A549 (cell line): ENCODE measurements at regions not wholly inside any gene's neighbourhood (a gene's known extent, or its start where the extent isn't known, plus 50 kb on each side); places are given as distances from the start of the nearest gene placed in this dataset.
A peak's percentile ranks its signal among the peaks of the same experiment; 100 is the strongest.

Experiments
- ATAC-seq, 2 experiments: fragments of 200-7000 bp in 1 of 2; fragments of >200 bp in 1 of 2; cut with Nextera tagmentation in 1 of 2; cut with Tn5 transposase in 1 of 2; 3 replicates each; pipeline versions ENCODE4 v1.8.0 to v1.9.1; 2018 to 2020; ENCODE audit warnings: mild to moderate bottlenecking in 1 of 2, moderate library complexity in 1 of 2
- CTCF ChIA-PET: fragments of 300-600 bp; sonication (Branson Sonifier 250); formaldehyde crosslinking; extraction: SDS; loops from one replicate; lab custom pipeline; 2021; ENCODE audit warnings: antibody characterized with exemption, inconsistent platforms; lab: Yijun Ruan, JAX
- POLR2A ChIA-PET: fragments of 350-600 bp; formaldehyde crosslinking; extraction: SDS; loops from one replicate; lab custom pipeline; 2021; ENCODE audit warnings: antibody characterized with exemption, inconsistent platforms; lab: Yijun Ruan, JAX
- DNase-seq, 2 experiments: peaks; one replicate each; pipeline versions ENCODE4 v3.0.0 to v3.0.0-alpha.2; 2011 to 2016; ENCODE audit warnings: low read depth in 1 of 2, low spot score in 1 of 2
- FAIRE-seq: peaks from 2 replicates; lab custom pipeline; 2011; peaks lifted over from hg19 to GRCh38; lab: Jason Lieb, UNC
- H3K27ac ChIP-seq, 2 experiments: fragments of >200 bp; sonication (Bioruptor Twin); formaldehyde crosslinking; 3 replicates each; pipeline ENCODE4 v1.5.1; 2016 to 2017
- H3K4me1 ChIP-seq: fragments of >200 bp; sonication (Bioruptor Twin); formaldehyde crosslinking; 3 replicates; pipeline ENCODE4 v1.6.1; 2016
- H3K4me2 ChIP-seq: fragments of >200 bp; sonication (Bioruptor Twin); formaldehyde crosslinking; 3 replicates; pipeline ENCODE4 v1.6.1; 2016
- H3K4me3 ChIP-seq: fragments of >200 bp; sonication (Bioruptor Twin); formaldehyde crosslinking; 3 replicates; pipeline ENCODE4 v1.5.1; 2016
- H3K9me3 ChIP-seq: fragments of >200 bp; sonication (Bioruptor Twin); formaldehyde crosslinking; 3 replicates; pipeline ENCODE4 v1.6.1; 2016
- BCL3 ChIP-seq: fragments of >200 bp; sonication (Bioruptor Twin); formaldehyde crosslinking; IDR thresholded peaks from 3 replicates; pipeline ENCODE4 v1.6.1; 2016
- CEBPB ChIP-seq, 2 experiments: fragments of >200 bp in 1 of 2; sonication (Bioruptor Twin) in 1 of 2; formaldehyde crosslinking in 1 of 2; IDR thresholded peaks; 2 replicates each; pipeline ENCODE4 v1.6.1; 2012 to 2016
- CHD2 ChIP-seq: fragments of 150-350 bp; IDR thresholded peaks from 2 replicates; pipeline ENCODE4 v1.6.1; 2014; ENCODE audit warnings: low read length; ENCODE audit not compliant: partially characterized antibody
- EHMT2 ChIP-seq: fragments of 200-600 bp; sonication (generic); IDR thresholded peaks from 2 replicates; pipeline ENCODE4 v1.6.1; 2016; ENCODE audit warnings: antibody characterized with exemption, low read depth, mild to moderate bottlenecking, moderate library complexity
- EP300 ChIP-seq, 2 experiments: fragments of >200 bp; sonication (Bioruptor Twin); formaldehyde crosslinking; IDR thresholded peaks; 2 replicates in 1 of 2; 3 replicates in 1 of 2; pipeline ENCODE4 v1.6.1; 2016 to 2017
- ESRRA ChIP-seq: fragments of 150-350 bp; IDR thresholded peaks from 2 replicates; pipeline ENCODE4 v1.6.1; 2014; ENCODE audit warnings: mild to moderate bottlenecking, low read length, borderline replicate concordance
- FOSL2 ChIP-seq, 2 experiments: fragments of 450-650 bp in 1 of 2; fragments of >200 bp in 1 of 2; sonication (Bioruptor Twin) in 1 of 2; formaldehyde crosslinking; IDR thresholded peaks; 2 replicates each; pipeline versions ENCODE4 v1.5.0 to v1.6.1; 2016 to 2020; ENCODE audit warnings: mild to moderate bottlenecking in 1 of 2, moderate library complexity in 1 of 2
- HDAC2 ChIP-seq: fragments of 200-600 bp; sonication (generic); IDR thresholded peaks from 2 replicates; pipeline ENCODE4 v1.6.1; 2016
- HES2 ChIP-seq: fragments of >200 bp; sonication (Bioruptor Twin); formaldehyde crosslinking; IDR thresholded peaks from 2 replicates; pipeline ENCODE4 v1.6.1; 2016
- HEYL ChIP-seq: fragments of 250-450 bp; sonication (Bioruptor Pico); IDR thresholded peaks from 2 replicates; pipeline ENCODE4 v1.8.0; 2021; ENCODE audit warnings: mild to moderate bottlenecking, moderate library complexity
- HMGXB4 ChIP-seq: fragments of 250-450 bp; sonication (Bioruptor Pico); IDR thresholded peaks from 2 replicates; pipeline ENCODE4 v1.5.0; 2021; ENCODE audit warnings: mild to moderate bottlenecking, moderate library complexity, borderline replicate concordance
- HOXA7 ChIP-seq: fragments of 250-450 bp; sonication (Bioruptor Pico); IDR thresholded peaks from 2 replicates; pipeline ENCODE4 v1.5.0; 2020; ENCODE audit warnings: mild to moderate bottlenecking, moderate library complexity
- HOXB13 ChIP-seq: fragments of 250-450 bp; sonication (Bioruptor Pico); IDR thresholded peaks from 2 replicates; pipeline ENCODE4 v1.5.0; 2020; ENCODE audit warnings: low read depth, mild to moderate bottlenecking, moderate library complexity
- HOXB5 ChIP-seq: fragments of 250-450 bp; sonication (Bioruptor Pico); IDR thresholded peaks from 2 replicates; pipeline ENCODE4 v1.5.0; 2020; ENCODE audit warnings: mild to moderate bottlenecking, moderate library complexity
- JUN ChIP-seq, 2 experiments: fragments of >200 bp; sonication (Bioruptor Twin); formaldehyde crosslinking; IDR thresholded peaks; 2 replicates in 1 of 2; 3 replicates in 1 of 2; pipeline ENCODE4 v1.6.1; 2016 to 2017
- KDM1A ChIP-seq: fragments of 200-600 bp; sonication (generic); IDR thresholded peaks from 2 replicates; pipeline ENCODE4 v1.6.1; 2016; ENCODE audit warnings: low read depth, mild to moderate bottlenecking
- KDM5A ChIP-seq: fragments of 200-600 bp; sonication (generic); IDR thresholded peaks from 2 replicates; pipeline ENCODE4 v1.6.1; 2016; ENCODE audit warnings: antibody characterized with exemption, mild to moderate bottlenecking
- MAX ChIP-seq: IDR thresholded peaks from 2 replicates; pipeline ENCODE4 v1.6.1; 2012
- MAZ ChIP-seq: fragments of 150-350 bp; IDR thresholded peaks from 2 replicates; pipeline ENCODE4 v1.6.1; 2014; ENCODE audit warnings: antibody characterized with exemption, low read depth, low read length, borderline replicate concordance
- MYC ChIP-seq: IDR thresholded peaks from 2 replicates; pipeline ENCODE4 v1.6.1; 2012; ENCODE audit warnings: mild to moderate bottlenecking, inconsistent platforms, low read length, improper control_type of control experiment, borderline replicate concordance
- NFE2L2 ChIP-seq: fragments of 150-350 bp; conservative IDR thresholded peaks from 2 replicates; pipeline ENCODE4 v1.6.1; 2014; ENCODE audit warnings: low read length
- NPAS2 ChIP-seq: fragments of 250-450 bp; sonication (Bioruptor Pico); IDR thresholded peaks from 2 replicates; pipeline ENCODE4 v1.8.0; 2022; ENCODE audit warnings: mild to moderate bottlenecking, moderate library complexity, borderline replicate concordance
- NR3C1 ChIP-seq: fragments of >200 bp; sonication (Bioruptor Twin); formaldehyde crosslinking; IDR thresholded peaks from 3 replicates; pipeline ENCODE4 v1.6.1; 2017
- PBX3 ChIP-seq: IDR thresholded peaks from 2 replicates; pipeline ENCODE4 v1.6.1; 2012
- POLR2A ChIP-seq: IDR thresholded peaks from 2 replicates; pipeline ENCODE4 v1.6.1; 2012; ENCODE audit warnings: mild to moderate bottlenecking, low read length
- RARB ChIP-seq: fragments of 250-450 bp; sonication (Bioruptor Pico); IDR thresholded peaks from 2 replicates; pipeline ENCODE4 v1.8.0; 2021; ENCODE audit warnings: mild to moderate bottlenecking, moderate library complexity
- TFCP2L1 ChIP-seq: fragments of 250-450 bp; sonication (Bioruptor Pico); IDR thresholded peaks from 2 replicates; pipeline ENCODE4 v1.5.0; 2021; ENCODE audit warnings: mild to moderate bottlenecking
- ZNF302 ChIP-seq: fragments of 250-450 bp; sonication (Bioruptor Pico); IDR thresholded peaks from 2 replicates; pipeline ENCODE4 v1.9.0; 2021; ENCODE audit warnings: inconsistent platforms, mild to moderate bottlenecking, moderate library complexity
- WGBS: methylation state at CpG from one replicate; pipeline ENCODE4 v1.1.6; 2017; ENCODE audit errors: missing lambda C conversion rate; 5-methylcytosine and 5-hydroxymethylcytosine counted together

- Histone ChIP-seq H3K4me2 (no peak overlapping the region), H3K9me3 (no peaks in the 10 kb centered on the region), H3K4me1 (no peaks in the 10 kb centered on the region), H3K4me3 (no peak overlapping the region), H3K27ac (no peak overlapping the region)
- TF ChIP-seq NFE2L2 = no peak
- no peak for TF ChIP-seq CHD2
- TF ChIP-seq HOXB13 (CRISPR knock-in tag) = no peak
- TF ChIP-seq KDM5A = no peak
- no peak for TF ChIP-seq HMGXB4 (CRISPR knock-in tag)
- TF ChIP-seq EP300 (IDR thresholded peaks at IDR 0.05) = no peak
- no peak for TF ChIP-seq MAZ
- TF ChIP-seq BCL3 = no peak
- ChIA-PET POLR2A (no interaction called here), CTCF (interaction anchor here (1.3 kb wide), 3 partner anchors 8 to 368 kb away, joined by 3 to 4 read pairs (median 3); partner anchors contain the start of gene ZMIZ1)
- ATAC-seq (no peak), FAIRE-seq (no peak), DNase-seq (peak in 1 of 2 experiments; percentile 5)
These were observed 368.4 kb upstream of the ZMIZ1 start for GRCh38 chr10:78700413-78700812.

- ChIA-PET CTCF (interaction anchor here (1.3 kb wide), 3 partner anchors 8 to 368 kb away, joined by 3 to 4 read pairs (median 3); partner anchors contain the start of gene ZMIZ1), POLR2A (no interaction called here)
- DNase-seq = no peak
- no peak for FAIRE-seq
- ATAC-seq = no peak
- Histone ChIP-seq H3K4me1 (no peaks in the 10 kb centered on the region), H3K4me2 (no peak overlapping the region), H3K27ac (no peak overlapping the region), H3K9me3 (no peaks in the 10 kb centered on the region), H3K4me3 (no peak overlapping the region)
- WGBS = 78% methylated on average over 2 of the region's 2 CpGs
- TF ChIP-seq NPAS2 (no peak), HOXB13 (CRISPR knock-in tag) (no peak), HOXA7 (no peak), HEYL (CRISPR knock-in tag) (no peak), MAX (no peak), TFCP2L1 (no peak), NR3C1 (no peak), HOXB5 (CRISPR knock-in tag) (no peak), POLR2A (no peak), MYC (no peak), HES2 (no peak), KDM5A (no peak), ZNF302 (CRISPR knock-in tag) (no peak)
These were observed 367.8 kb upstream of the ZMIZ1 start for GRCh38 chr10:78700816-78701520.

- DNase-seq = no peak
- TF ChIP-seq RARB (CRISPR knock-in tag) = no peak
- no peak for TF ChIP-seq HDAC2
- no peak for TF ChIP-seq JUN (IDR thresholded peaks at IDR 0.05)
- TF ChIP-seq TFCP2L1 = no peak
- TF ChIP-seq ZNF302 (CRISPR knock-in tag) = no peak
- TF ChIP-seq HOXA7 = no peak
- no peak for TF ChIP-seq PBX3
- TF ChIP-seq ESRRA = no peak
- TF ChIP-seq EHMT2 = no peak
- no peak for TF ChIP-seq KDM1A
- no peak for TF ChIP-seq FOSL2 (IDR thresholded peaks at IDR 0.05)
- TF ChIP-seq FOSL2 (CRISPR knock-in tag; IDR thresholded peaks at IDR 0.05) = no peak
- no peak for TF ChIP-seq CEBPB (IDR thresholded peaks at IDR 0.05)
- TF ChIP-seq, all 56 proteins: peak for 0
- H3K4me3 ChIP-seq = no peak overlapping the region
- H3K4me2 ChIP-seq = no peak overlapping the region
- WGBS = 61% methylated on average over 8 of the region's 8 CpGs
- ATAC-seq (no peak), FAIRE-seq (no peak)
- H3K9me3 ChIP-seq = no peaks in the 10 kb centered on the region
- H3K4me1 ChIP-seq = no peaks in the 10 kb centered on the region
- ChIA-PET CTCF (no interaction called here), POLR2A (no interaction called here)
- no peak overlapping the region for H3K27ac ChIP-seq
These were observed 366.6 kb upstream of the ZMIZ1 start for GRCh38 chr10:78702186-78702585.
